K562 (cell line): ENCODE measurements at regions not wholly inside any gene's neighbourhood (a gene's known extent, or its start where the extent isn't known, plus 50 kb on each side); places are given as distances from the start of the nearest gene placed in this dataset.

Experiments used
- ARID4B ChIP-seq: sonication (generic); formaldehyde crosslinking; IDR thresholded peaks from 2 replicates; pipeline ENCODE4 v1.8.0; 2022; ENCODE audit warnings: mild to moderate bottlenecking, missing genetic modification reagents
- ESRRB ChIP-seq: fragments of 250-450 bp; sonication (Bioruptor Pico); IDR thresholded peaks from 2 replicates; pipeline ENCODE4 v1.5.0; 2020; ENCODE audit warnings: mild to moderate bottlenecking, moderate library complexity, borderline replicate concordance
- HMG20A ChIP-seq: fragments of 450-650 bp; formaldehyde crosslinking; conservative IDR thresholded peaks from 2 replicates; pipeline ENCODE4 v1.4.0; 2020; ENCODE audit warnings: mild to moderate bottlenecking, mixed read lengths
- IFI16 ChIP-seq: fragments of 250-450 bp; sonication (Bioruptor Pico); IDR thresholded peaks from 2 replicates; pipeline ENCODE4 v2.1.2; 2022; ENCODE audit warnings: mild to moderate bottlenecking, inconsistent platforms
- NFE2L1 ChIP-seq: fragments of 450-650 bp; IDR thresholded peaks from 2 replicates; pipeline ENCODE4 v1.6.1; 2016; ENCODE audit warnings: missing genetic modification characterization, low read depth, mild to moderate bottlenecking, missing compliant biosample characterization, moderate library complexity, borderline replicate concordance
- RNF2 ChIP-seq: sonication (generic); IDR thresholded peaks from 2 replicates; pipeline ENCODE4 v1.6.1; 2016
- SP1 ChIP-seq: sonication (generic); formaldehyde crosslinking; IDR thresholded peaks from 2 replicates; pipeline ENCODE4 v1.8.1; 2022; ENCODE audit warnings: mild to moderate bottlenecking, missing genetic modification reagents
- TCF7 ChIP-seq: sonication (generic); IDR thresholded peaks from 2 replicates; pipeline ENCODE4 v1.6.1; 2016; ENCODE audit warnings: antibody characterized with exemption, borderline replicate concordance
- TSC22D4 ChIP-seq: fragments of 450-650 bp; IDR thresholded peaks from 2 replicates; pipeline ENCODE4 v1.6.1; 2016; ENCODE audit warnings: missing genetic modification characterization, missing biosample characterization, control low read depth
- TF ChIP-seq, protein P1 (sequence below): fragments of 450-650 bp; IDR thresholded peaks from 2 replicates; pipeline ENCODE4 v1.6.1; 2016; ENCODE audit warnings: missing biosample characterization, missing genetic modification characterization

DNA sequence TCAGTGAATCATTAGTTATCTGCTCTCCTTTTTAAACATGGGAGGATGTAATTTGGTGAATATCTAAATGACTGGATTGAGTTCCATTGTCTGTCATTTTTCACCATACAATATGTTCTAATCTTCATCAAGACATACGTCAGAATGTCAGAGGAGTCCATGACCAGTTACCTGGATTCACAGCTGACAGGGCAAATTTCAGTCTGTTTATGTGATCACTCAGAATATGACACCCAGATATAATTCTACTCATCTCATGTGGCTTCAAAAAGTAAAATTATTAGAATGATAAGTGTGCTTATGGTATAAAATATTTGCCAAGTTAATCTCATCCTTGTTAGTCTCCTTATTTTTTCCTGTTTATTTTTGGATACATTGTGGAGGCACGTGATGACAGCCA is 150.2 kb downstream of the CDC14C start (continued):
- TF ChIP-seq IFI16 (CRISPR knock-in tag) (no peak), NFE2L1 (tag) (no peak), ARID4B (CRISPR knock-in tag) (no peak), TCF7 (no peak), RNF2 (no peak), TSC22D4 (no peak), HMG20A (CRISPR knock-in tag) (no peak), ESRRB (no peak), SP1 (no peak)
- TF ChIP-seq, protein P1, sequence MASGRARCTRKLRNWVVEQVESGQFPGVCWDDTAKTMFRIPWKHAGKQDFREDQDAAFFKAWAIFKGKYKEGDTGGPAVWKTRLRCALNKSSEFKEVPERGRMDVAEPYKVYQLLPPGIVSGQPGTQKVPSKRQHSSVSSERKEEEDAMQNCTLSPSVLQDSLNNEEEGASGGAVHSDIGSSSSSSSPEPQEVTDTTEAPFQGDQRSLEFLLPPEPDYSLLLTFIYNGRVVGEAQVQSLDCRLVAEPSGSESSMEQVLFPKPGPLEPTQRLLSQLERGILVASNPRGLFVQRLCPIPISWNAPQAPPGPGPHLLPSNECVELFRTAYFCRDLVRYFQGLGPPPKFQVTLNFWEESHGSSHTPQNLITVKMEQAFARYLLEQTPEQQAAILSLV (tag): no peak
